HG03135 (cell line): ENCODE measurements at regions not wholly inside any gene's neighbourhood (a gene's known extent, or its start where the extent isn't known, plus 50 kb on each side); places are given as distances from the start of the nearest gene placed in this dataset.

ENCODE experiments used
- ATAC-seq: cut with Tn5 transposase; IDR thresholded peaks from one replicate; pipeline ENCODE4 v1.9.1; 2021; ENCODE audit warnings: mild to moderate bottlenecking, moderate library complexity; ENCODE audit not compliant: unreplicated experiment

DNA sequence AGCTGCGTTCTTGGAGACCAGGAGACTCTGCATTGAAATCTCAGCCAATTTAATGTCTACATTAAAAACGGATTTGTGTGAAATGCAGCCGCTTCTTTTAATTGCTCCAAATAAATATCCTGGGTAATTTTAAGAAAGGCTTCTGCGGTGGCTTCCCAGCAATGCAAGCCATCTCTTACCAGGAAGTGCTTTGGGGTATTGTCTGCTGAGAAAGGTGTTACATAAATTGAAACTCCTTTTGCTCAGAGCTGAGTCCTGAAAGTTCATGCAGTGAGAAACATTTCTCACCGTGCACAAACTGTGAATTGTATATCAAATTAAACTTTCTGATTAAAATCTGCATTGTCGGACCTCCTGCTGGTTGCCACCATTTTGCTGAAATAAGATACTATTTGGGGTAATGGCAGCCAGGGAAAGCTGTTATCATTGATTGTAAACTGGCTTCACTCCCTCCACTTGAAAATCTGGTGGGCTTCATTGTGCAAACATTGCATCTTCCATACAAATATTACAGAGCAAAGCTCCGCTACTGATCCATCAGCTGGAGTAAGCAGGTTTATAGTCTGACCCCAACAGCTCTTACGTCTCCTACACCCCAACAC lies 59.5 kb downstream of the ZIC5 start:
- no peak for ATAC-seq

DNA sequence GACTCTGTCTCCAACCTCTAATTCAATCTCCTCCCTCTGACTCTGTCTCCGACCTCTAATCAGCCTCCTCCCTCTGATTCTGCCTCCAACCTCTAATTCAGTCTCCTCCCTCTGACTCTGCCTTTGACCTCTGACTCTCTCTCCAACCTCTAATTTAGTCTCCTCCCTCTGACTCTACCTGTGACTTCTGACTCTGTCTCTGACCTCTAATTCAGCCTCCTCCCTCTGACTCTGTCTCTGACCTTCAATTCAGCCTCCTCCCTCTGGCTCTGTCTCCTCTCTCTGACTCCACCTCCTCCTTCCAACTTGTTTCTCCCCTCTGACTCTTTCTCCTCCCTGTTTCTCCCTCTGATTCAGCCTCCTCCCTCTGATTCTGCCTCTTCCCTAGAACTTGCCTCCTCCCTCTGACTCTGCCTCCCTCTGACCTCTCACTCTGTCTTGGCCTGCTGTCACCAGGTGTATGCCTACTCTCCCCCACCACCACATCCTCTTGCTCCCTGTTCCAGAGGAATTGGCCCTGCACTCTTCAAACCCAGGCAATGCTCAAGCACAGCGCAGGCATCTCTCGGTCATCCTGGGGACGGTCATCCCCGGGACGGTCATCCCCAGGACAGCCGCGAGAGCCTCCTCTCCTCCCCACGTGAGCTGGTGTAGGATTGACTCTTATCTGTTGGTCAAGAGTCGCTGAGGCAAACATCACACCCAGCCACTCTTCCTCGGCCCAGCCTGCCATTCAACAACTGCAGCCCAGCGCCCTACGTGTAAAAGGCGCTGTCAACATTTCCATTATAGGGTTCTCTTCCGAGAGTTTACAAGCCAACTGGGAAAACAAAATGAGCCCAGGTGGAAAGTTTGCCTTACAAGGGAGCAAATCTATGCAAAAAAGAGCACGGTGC lies 60.2 kb downstream of the ZIC5 start:
- ATAC-seq = no peak

DNA sequence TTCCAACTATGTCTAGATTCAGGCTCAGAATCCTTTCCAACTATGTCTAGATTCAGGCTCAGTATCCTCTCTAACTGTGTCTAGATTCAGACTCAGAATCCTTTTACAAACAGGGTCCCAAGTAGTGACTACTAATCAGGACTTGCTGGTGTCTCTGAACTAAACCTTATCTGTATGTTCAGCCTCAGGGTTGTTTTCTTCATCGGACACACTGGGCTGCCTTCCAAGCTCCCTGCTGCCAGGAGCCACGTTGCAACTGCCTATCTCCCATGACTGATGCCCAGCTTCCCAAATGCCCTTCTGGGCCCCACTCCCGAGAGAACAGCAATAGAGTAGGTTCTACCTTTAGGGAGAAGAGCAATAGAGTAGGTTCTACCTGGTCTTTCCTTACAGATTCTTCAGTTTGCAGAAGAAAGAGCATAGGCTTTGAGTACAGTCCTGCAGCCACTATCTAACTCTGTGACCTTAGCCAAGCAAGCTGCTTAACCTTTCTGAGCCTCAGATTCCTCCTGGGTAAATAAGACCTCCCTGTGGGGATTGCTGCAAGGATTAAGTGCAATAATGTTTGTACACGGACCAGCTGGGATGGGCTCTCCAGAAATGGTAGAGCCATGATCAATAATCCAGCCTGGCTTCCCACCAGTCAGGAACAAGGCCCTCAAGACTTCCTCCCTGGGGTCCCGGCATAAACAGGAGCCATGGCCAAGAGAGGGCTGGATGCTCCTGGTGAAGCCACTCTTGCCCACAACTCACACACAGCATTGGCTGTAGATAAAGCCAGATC lies 61.5 kb downstream of the ZIC5 start:
- no peak for ATAC-seq

DNA sequence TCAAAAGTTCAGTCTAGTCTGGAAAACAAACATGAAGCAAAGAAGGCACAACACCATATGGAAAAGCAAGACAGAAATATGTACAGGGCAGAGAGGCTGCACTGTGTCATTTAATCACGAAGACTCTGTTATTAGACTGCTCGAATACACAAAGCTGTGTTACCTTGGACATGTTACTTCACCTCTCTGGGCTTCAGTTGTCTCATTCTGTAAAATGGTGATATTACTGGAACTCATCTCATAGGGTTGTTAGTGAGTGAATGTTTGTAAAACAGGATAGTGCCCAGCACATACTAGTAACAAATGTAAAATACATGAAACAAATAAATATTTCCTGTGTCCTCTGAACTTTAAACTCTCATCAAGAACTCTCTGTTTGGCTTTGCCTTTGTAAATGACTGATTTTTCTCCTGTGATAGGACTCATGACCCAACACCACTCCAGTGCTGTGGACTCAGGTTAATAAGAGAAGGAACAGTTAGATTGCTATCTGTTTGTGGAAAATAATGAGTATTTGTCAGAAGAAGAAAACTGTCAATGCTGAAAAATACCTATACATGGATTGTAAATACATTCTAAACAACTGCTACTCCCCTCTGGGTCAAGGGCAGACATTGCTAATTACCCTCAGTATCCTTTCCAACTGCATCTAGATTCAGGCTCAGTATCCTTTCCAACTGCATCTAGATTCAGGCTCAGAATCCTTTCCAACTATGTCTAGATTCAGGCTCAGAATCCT lies 62.3 kb downstream of the ZIC5 start:
- no peak for ATAC-seq

DNA sequence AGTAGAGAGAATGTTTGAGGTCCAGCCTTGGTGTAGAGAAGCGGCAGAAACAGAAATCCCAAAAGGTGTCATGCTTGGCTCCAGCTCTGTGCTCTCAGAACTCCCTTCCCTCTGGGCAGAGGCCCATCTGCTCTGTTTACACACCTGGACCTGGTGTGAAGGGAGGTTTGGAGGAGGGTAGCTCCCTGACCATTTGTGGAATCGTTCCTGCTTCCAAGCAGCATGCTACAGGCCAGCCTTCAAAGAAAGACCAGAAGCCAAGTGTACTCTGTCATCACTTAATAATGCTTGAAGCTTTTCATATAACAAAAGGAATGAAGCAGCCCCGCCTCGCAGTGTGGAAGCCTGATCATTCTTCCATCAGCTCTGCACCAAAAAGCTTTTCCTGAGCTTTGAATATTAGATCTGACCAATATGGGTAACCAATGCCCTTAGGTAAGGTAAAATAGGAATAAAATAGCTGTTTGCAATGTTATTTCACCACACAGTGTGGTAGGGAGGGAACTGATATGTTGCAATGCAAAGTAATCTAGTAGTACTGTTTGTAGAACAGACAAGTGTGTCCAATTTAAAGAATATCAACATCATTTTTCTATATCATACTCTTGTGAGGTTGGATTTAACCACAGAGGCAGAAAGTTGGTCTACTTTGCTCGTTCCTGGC lies 63.3 kb downstream of the ZIC5 start:
- no peak for ATAC-seq

DNA sequence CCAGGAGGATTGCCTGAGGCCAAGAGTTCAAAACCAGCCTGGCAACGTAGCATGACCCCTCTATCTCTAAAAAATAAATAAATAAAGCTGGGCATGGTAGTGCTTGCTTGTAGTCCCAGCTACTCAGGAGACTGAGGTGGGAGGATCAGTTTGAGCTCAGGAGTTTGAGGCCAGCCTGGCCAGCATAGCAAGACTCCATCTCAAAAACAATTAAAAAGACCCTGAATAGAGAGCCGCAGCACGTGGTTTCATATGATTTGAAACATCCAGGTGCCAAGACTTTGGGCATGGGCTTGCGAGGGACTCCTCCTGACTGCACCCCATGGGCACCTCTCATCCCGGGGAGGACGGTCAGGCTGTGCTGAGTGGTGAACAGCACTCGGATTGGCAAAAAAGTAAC lies 63.9 kb downstream of the ZIC5 start:
- no peak for ATAC-seq

DNA sequence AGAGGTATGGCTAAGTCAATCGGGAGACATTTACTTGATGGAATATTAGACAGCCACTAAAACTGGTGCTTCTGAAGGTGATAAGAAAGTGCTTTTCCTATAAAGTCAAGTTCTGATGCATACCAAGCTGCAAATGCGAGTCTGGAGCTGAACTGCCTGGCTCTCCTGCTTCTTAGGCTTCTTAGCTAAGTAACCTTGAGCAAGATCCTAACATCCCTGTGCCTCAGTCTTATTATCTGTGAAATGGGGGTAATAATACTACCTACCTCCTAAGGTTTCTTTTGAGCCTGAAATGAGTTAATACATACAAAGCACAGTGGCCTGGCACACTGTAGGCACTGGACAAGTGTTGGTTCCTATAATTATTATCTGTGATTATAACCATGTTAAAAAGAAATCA lies 64.5 kb downstream of the ZIC5 start:
- ATAC-seq = no peak

DNA sequence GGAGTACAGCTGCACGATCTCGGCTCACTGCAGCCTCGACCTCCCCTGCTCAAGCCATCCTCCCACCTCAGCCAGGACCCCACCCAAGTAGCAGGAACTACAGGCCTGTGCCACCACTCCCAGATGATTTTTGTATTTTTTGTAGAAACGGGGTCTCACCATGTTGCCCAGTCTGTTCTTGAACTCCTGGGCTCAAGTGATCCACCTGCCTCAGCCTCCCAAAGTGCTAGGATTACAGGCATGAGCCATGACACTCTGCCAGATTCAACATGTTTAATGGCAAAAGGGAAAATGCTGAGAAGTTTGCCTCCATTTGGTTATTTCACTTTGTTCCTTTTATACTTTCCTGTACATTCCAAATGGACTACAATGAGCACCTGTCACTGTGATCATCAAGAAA lies 65.8 kb downstream of the ZIC5 start:
- no peak for ATAC-seq

DNA sequence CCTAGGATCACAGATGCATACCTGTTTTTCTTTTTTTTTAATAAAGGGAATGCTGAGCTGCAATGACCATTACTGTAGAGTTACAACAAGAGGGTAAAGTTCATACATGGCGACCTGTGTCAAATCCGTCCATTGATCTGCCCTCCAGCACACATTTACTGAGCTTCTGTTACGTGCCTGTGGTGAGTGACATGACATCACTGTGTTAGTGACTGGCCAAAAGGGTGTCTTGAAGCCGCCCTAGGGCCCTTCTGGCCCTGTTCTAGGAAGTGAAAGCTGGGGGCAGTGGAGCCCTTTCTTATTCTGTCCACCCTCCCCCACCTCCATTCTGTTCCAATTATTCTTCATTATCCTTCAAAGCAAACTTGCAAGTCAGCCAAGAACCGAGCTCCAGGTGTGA lies 66.3 kb downstream of the ZIC5 start:
- no peak for ATAC-seq

DNA sequence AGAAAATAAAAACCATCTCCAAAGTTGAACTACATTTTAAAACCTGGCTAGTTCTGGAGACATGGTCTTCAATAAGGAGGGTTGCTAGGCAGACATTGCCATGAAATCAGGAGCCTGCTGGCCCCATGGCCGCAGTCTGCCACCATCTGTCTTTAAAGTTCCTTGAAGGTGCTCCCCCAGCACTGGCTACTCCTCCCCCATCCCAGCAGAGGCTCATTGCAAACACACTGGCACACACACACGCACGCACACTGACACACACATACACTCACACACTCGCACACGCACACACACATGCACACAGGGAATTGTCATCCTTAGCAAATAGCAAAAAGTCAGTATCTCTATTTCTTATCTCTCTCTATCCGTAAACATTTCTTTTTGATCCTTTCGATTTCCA lies 68.4 kb downstream of the ZIC5 start:
- ATAC-seq = no peak

DNA sequence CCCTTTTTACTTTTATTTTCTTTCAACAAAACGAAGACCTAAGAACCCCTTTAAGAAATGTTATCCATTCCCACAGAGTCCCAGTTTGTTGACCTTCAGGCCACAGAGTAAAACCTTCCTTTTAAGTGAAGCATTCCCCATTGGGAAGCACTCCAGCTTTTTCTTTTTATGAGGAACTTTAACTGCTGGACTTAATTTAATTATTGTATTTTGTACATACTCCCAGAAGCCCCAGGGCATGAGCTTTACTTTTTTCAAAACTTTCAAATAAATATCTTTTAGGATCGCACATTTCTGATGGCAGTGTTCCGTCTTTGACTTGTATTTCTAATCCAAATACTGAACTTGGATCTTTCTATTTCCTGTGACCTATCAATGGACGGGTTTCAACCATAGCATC lies 68.9 kb downstream of the ZIC5 start:
- ATAC-seq = no peak

DNA sequence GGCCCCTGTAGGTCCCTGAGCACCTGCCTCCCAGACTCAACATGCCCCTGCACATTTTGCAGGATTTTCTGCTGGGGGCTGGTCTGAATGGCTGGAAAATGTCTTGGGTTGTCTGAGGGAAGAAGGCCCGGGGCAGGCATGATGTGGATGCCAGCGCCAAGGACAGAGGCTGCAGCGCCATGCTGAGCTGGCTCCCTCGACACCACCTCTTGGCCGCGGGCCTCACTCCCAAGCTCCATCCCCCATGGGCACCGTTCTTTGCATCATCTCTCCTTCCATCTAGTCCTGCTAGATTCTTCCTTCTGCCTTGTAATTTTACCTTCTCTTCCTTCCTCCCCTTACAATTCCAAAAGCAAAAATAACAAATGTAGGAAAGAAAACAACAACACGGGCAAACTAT lies 70.6 kb downstream of the ZIC5 start:
- ATAC-seq = no peak

DNA sequence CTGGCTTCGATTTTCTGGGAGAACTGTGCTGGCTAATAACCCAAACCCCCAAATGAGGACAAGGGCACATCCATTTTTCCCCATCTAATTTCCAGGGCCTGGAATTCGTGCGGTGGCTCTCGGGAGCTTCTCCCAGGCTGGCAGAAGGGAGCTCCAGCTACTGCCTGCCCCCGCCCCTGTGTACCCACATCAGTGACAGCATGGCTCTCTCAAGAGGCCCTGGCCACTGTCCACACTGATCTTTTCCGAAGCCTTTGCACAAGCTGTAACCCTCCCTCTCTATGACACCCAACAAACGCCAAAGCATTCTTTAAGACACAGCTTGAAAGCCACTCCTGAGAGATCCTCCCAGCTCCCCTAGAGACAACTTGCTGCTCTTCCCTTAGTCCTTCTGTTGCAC lies 73.1 kb downstream of the ZIC5 start:
- no peak for ATAC-seq

DNA sequence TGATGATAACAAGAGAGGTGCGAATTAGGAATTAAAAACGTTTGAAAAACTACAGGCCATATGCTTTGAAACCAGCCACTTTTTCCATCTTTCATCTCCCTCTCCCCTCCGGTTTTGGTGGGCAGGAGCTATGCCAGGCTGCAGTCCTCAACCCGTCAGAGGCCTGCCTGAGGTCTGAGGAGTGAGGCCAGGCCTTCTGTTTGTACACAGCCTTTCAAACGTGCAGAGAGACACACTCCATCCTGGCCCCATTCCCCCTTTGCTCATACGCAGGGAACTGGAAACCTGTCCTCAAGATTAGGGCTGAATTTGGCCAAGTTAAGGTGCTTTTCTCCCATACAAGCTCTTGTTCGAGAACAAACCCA lies 74.5 kb downstream of the ZIC5 start:
- no peak for ATAC-seq

DNA sequence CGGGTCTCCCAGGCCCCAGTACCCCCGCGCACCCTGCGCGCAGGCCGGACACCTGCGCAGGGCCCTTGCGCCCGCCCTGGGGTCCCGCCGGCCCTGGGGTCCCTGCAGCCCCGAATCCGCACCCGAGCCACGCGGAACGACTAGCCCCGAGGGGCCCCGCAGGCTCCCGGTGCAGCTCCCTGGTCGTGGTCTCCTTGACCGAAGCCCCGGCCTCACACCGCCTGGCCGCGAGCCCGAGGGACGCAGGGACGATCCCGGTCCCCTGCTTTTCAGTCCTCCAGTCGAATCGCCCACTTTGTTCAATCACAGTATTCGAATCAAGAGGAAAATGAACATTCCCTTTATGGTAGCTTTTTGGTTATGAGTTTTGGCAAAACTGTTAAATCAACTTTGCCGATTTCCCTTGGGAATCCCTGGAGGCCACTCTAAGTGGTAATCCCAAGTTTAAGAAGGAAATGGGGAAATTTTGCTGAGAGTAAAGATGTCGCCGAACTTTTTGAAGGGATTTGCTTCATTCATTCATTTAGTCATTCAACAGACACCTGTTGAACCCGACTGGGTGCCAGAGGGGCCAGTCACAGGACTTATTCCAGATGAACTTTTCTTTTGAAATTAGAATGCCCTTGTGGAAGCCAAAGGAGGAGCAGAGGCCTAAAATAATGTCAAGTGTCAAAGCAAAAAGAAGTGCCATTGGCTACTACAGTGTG lies 75.0 kb downstream of the ZIC5 start:
- ATAC-seq = no peak

DNA sequence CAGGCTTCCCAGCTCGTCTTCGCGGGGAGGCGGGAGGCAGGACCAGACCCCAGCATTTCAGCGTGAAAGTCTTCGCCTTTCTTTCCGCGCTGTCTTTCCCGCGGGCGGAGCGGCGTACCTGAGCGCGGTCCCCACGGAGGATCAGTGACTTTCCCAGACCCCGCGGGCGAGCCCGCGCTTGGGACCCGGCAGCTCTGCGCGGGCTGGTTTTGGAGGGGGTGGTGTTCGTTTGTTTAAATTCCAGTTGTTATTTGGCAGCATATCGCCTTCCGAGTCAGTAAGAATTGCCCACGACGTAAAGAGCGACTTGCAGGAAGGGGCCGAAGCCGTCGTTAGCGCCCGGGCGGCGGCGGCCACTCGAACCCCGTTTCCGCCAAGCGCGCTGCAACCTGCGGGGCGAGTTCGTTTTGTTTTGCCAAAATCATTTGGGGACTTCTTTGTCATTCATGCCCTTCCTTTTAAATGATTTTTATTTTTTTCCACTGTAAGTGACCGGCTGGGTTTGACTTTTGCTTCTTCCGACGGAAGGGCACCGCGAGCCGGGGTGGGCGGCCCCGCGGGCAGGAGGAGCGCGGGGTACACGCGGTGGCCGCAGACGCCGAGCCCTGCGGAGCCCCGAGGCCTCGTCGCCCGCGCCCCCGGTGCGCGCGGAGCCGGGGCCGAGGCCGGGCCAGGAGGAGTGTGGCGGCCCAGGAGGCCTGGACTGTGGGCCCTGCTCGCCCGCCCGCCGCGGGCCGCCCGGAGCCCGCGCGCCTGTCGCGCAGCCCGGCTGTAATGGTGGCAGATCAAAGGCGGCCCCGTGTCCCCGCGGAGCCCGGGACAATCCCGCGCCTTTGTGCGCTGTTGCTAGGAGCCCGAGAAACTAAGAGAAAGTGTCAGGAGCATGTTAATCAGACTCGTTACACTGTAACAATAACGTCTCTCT lies 75.9 kb downstream of the ZIC5 start:
- ATAC-seq = no peak

DNA sequence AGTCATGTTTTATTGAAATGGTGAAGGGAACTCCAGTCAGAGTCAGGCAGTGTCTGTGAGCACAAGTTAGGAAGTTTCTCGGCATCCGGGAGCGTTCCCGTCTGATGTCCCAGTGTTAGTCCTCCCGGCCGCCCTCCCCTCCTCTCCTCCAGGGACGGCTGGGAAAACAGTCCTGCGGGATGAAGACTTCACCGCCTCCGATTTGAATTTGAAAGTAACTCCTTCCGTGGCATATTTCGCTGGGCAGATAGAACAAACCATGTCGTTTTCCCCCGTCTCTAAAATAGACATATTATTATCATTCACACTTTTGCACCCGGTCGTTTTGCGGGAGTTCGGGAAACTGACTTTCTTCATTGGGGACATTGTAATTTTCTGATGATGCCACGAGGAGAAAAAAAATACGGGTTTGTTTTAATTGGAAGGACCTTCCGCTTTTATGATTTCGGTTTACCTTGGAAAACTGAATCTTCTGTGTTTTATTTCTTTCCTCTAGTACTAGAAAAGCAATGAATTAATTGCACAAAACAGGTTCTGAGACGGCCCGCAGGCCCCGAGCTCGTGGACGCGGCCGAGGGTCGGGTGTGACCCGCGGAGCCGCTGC lies 76.6 kb downstream of the ZIC5 start:
- ATAC-seq = no peak

DNA sequence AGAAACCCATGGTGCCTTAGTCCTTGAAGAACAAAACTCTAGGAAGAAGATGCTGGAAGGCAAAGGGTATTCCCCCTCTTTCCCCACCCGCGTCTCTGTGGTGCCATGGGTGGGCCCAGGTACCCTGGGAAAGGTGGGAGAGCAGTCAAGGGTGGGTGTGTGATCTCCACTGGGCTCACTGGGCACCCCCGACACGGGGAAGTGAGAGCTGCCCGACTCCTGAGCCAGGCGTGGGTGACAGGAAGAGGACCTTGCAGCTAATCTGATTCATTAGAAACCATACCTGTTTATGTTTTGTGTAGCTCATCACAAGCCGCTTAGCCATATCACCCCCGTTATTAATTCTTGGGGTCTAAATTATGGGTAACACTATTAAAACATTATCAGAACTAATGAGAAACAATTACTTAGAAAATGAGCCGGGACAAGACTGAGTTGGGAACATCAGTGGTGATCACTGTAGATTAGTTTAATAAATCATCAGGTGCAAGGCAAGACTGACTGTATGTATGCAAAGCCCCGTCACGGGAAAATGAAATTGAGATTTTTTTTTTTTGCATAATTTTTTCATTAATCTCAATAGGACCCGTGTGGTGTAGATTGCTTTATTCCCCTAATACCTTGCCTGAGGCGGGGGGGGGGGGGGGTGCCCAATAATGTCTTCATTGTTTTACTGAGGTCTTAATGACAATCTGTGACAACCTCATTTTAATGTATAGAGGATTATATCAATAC lies 77.3 kb downstream of the ZIC5 start:
- ATAC-seq = no peak
